Kidney (tissue), 13 donors: ENCODE measurements at regions not wholly inside any gene's neighbourhood (a gene's known extent, or its start where the extent isn't known, plus 50 kb on each side); places are given as distances from the start of the nearest gene placed in this dataset.

ENCODE experiments used
- DNase-seq, 5 donors: peaks; one replicate each; pipeline ENCODE4 v3.0.0-alpha.2; 2013 to 2020
- FAIRE-seq: peaks from 2 replicates; lab custom pipeline; 2012; peaks lifted over from hg19 to GRCh38; lab: Jason Lieb, UNC
- H3K27ac ChIP-seq, 2 donors: one replicate each; pipeline ENCODE4 v1.7.0; 2013; ENCODE audit warnings: low read depth in 2 of 2, low read length in 2 of 2, inconsistent platforms in 1 of 2
- H3K27me3 ChIP-seq: one replicate; pipeline ENCODE4 v1.7.1; 2013; ENCODE audit warnings: low read length, inconsistent platforms; ENCODE audit not compliant: control insufficient read depth, insufficient read depth
- H3K36me3 ChIP-seq, 3 donors: one replicate each; pipeline versions ENCODE4 v1.7.0 to v1.7.1; 2013; ENCODE audit warnings: low read length in 3 of 3, control low read depth in 1 of 3, inconsistent platforms in 1 of 3; ENCODE audit not compliant: insufficient read depth in 3 of 3, control insufficient read depth in 2 of 3
- H3K4me1 ChIP-seq, 3 donors: one replicate each; pipeline versions ENCODE4 v1.7.0 to v1.7.1; 2013; ENCODE audit warnings: low read length in 3 of 3, inconsistent platforms in 1 of 3, low read depth in 1 of 3; ENCODE audit not compliant: control insufficient read depth in 2 of 3, insufficient read depth in 2 of 3
- H3K4me3 ChIP-seq, 3 donors: one replicate each; pipeline versions ENCODE4 v1.7.0 to v1.8.1; 2013; ENCODE audit warnings: low read length in 3 of 3, control low read depth in 1 of 3, inconsistent platforms in 1 of 3
- H3K9ac ChIP-seq, 3 donors: one replicate each; pipeline versions ENCODE4 v1.7.0 to v1.7.1; 2013; ENCODE audit warnings: low read length in 3 of 3, control low read depth in 1 of 3, inconsistent platforms in 1 of 3
- H3K9me3 ChIP-seq, 3 donors: one replicate each; pipeline versions ENCODE4 v1.7.0 to v1.7.1; 2013; ENCODE audit warnings: low read length in 3 of 3, control low read depth in 1 of 3, inconsistent platforms in 1 of 3; ENCODE audit not compliant: control insufficient read depth in 2 of 3, insufficient read depth in 1 of 3
- CTCF ChIP-seq: IDR thresholded peaks from 3 replicates; pipeline ENCODE4 v1.5.1; 2012; ENCODE audit warnings: mild to moderate bottlenecking, moderate library complexity, borderline replicate concordance; ENCODE audit not compliant: insufficient read depth; ENCODE audit errors: extremely low read depth
- intact Hi-C: fragments of 100-400 bp; cut with DNase I; formaldehyde crosslinking; loops from one replicate; pipeline ENCODE4 v1.11.1; 2022
- donor health status: control.
- donor health status: control.
- donor health status: control.
- donor health status: control.
- donor health status: control.
- donor health status: DM: yes; HTN: yes; CAD: no.
- donor health status: Normal renal cell carcinoma (clear cell type).

GRCh38 chr7:130923930-130924329 lies 189.9 kb upstream of the KLF14 start:
- Histone ChIP-seq H3K4me1 (peaks cover 0 to 54% (median 51%) of the 10 kb centered on the region in 3 donors), H3K9ac (no peak overlapping the region), H3K9me3 (no peaks in the 10 kb centered on the region), H3K36me3 (peaks cover 0 to 4% (median 1%) of the 10 kb centered on the region in 3 donors), H3K27ac (peak overlapping the region; percentile 26 to 57), H3K27me3 (no peaks in the 10 kb centered on the region), H3K4me3 (no peak overlapping the region)
- intact Hi-C loops = no loop called here
- no peak for TF ChIP-seq CTCF
- FAIRE-seq (no peak), DNase-seq (no peak)

- intact Hi-C loops = no loop called here
- no peak for FAIRE-seq
- no peak for DNase-seq
- Histone ChIP-seq H3K4me1 (peaks cover 0 to 45% (median 45%) of the 10 kb centered on the region in 3 donors), H3K36me3 (peaks cover 0 to 4% (median under 1%) of the 10 kb centered on the region in 3 donors), H3K9ac (no peak overlapping the region), H3K4me3 (no peak overlapping the region), H3K9me3 (no peaks in the 10 kb centered on the region), H3K27ac (peak overlapping the region in 1 of 2 donors; percentile 11), H3K27me3 (no peaks in the 10 kb centered on the region)
- TF ChIP-seq CTCF = no peak
Observed at GRCh38 chr7:130925136-130925794, 191.3 kb upstream of the KLF14 start.

DNA sequence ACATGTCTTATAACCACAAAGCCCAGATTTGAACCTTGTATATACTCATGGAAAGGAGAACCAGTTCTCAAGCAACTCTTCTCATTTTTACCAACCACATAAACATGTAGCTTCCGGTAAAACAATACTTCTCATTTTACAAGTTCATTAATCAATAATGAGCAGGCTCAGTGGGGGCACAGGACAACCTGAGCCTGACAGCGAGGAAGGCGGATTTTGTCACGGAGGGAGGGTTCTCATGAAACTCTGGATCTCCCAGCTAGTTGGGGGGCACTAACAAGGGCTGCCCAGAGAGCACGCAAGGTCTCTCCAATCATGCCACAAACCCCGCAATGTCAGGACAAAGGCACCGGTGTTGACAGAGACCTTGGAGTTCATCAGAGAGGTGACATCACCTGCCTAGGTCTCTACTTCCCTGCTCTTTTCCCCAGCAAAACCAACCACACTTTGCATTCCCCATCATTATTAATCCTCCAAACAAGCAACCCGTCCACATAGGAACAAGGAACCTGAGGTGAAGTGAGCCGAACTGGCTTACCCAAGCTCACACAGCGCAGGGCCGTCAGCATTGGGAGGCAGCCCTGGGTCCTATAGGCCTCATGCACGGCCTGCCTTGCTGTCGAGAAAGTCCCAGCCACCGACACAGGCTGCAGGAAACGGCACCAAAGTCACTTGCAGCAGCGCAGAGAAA lies 192.1 kb upstream of the KLF14 start:
- peak in 1 of 5 donors; percentile 39 for DNase-seq
- intact Hi-C loops = no loop called here

More for the DNA sequence above, 192.1 kb upstream of the KLF14 start:
- H3K27ac ChIP-seq = peak overlapping the region; percentile 33 to 73
- H3K4me3 ChIP-seq = no peak overlapping the region
- no peaks in the 10 kb centered on the region for H3K27me3 ChIP-seq
- TF ChIP-seq CTCF = no peak
- peaks cover 0 to 4% (median 3%) of the 10 kb centered on the region in 3 donors for H3K36me3 ChIP-seq
- FAIRE-seq = no peak
- peaks cover 0 to 40% (median 36%) of the 10 kb centered on the region in 3 donors for H3K4me1 ChIP-seq
- H3K9ac ChIP-seq = no peak overlapping the region
- no peaks in the 10 kb centered on the region for H3K9me3 ChIP-seq
